Keratinocyte (primary cell): ENCODE measurements at regions not wholly inside any gene's neighbourhood (a gene's known extent, or its start where the extent isn't known, plus 50 kb on each side); places are given as distances from the start of the nearest gene placed in this dataset.
A peak's percentile ranks its signal among the peaks of the same experiment; 100 is the strongest.

Source experiments
- DNase-seq: peaks from one replicate; pipeline ENCODE4 v3.0.0-alpha.2; 2011; ENCODE audit warnings: low read depth, missing footprints, low spot score
- FAIRE-seq: peaks from 2 replicates; lab custom pipeline; 2011; peaks lifted over from hg19 to GRCh38; lab: Jason Lieb, UNC
- H2AFZ ChIP-seq: 2 replicates; pipeline ENCODE4 v1.6.0; 2012; ENCODE audit warnings: low read length, control low read depth, inconsistent platforms; ENCODE audit not compliant: control insufficient read depth
- H3K27ac ChIP-seq: 2 replicates; pipeline ENCODE4 v1.5.1; 2011; ENCODE audit warnings: low read length; ENCODE audit not compliant: control insufficient read depth, insufficient read depth
- H3K27me3 ChIP-seq: 3 replicates; pipeline ENCODE4 v1.6.0; 2011; ENCODE audit warnings: low read length; ENCODE audit not compliant: control insufficient read depth, insufficient read depth; ENCODE audit errors: extremely low read depth
- H3K36me3 ChIP-seq, 2 experiments: 2 replicates in 1 of 2; 3 replicates in 1 of 2; pipeline ENCODE4 v1.5.1; 2011; ENCODE audit warnings: low read length in 2 of 2, mild to moderate bottlenecking in 1 of 2; ENCODE audit not compliant: control insufficient read depth in 2 of 2, insufficient read depth in 2 of 2; ENCODE audit errors: extremely low read depth in 1 of 2
- H3K4me1 ChIP-seq: 3 replicates; pipeline ENCODE4 v1.5.1; 2011; ENCODE audit warnings: low read length; ENCODE audit not compliant: control insufficient read depth, insufficient read depth; ENCODE audit errors: extremely low read depth
- H3K4me2 ChIP-seq: 3 replicates; pipeline ENCODE4 v1.6.0; 2011; ENCODE audit warnings: low read depth, low read length; ENCODE audit not compliant: control insufficient read depth, insufficient read depth; ENCODE audit errors: extremely low read depth
- H3K4me3 ChIP-seq, 3 experiments: fragments of 200-600 bp in 1 of 3; sonication (generic) in 1 of 3; 2 replicates in 2 of 3; 3 replicates in 1 of 3; pipeline ENCODE4 v1.5.1; 2011 to 2016; ENCODE audit warnings: low read length in 3 of 3, mild to moderate bottlenecking in 3 of 3, control low read depth in 2 of 3, inconsistent platforms in 1 of 3, low read depth in 1 of 3, mixed read lengths in 1 of 3, mixed run types in 1 of 3, moderate library complexity in 1 of 3; ENCODE audit not compliant: control insufficient read depth in 2 of 3, insufficient read depth in 2 of 3; ENCODE audit errors: extremely low read depth in 1 of 3
- H3K79me2 ChIP-seq: 2 replicates; pipeline ENCODE4 v1.6.0; 2012; ENCODE audit warnings: low read length; ENCODE audit not compliant: control insufficient read depth, insufficient read depth
- H3K9ac ChIP-seq: 3 replicates; pipeline ENCODE4 v1.6.0; 2011; ENCODE audit warnings: low read length; ENCODE audit not compliant: control insufficient read depth, insufficient read depth; ENCODE audit errors: extremely low read depth
- H3K9me1 ChIP-seq: 3 replicates; pipeline ENCODE4 v1.6.0; 2011; ENCODE audit warnings: low read length; ENCODE audit not compliant: control insufficient read depth, insufficient read depth; ENCODE audit errors: extremely low read depth
- H3K9me3 ChIP-seq: 2 replicates; pipeline ENCODE4 v1.5.1; 2012; ENCODE audit warnings: low read depth, low read length; ENCODE audit not compliant: control insufficient read depth
- H4K20me1 ChIP-seq: 3 replicates; pipeline ENCODE4 v1.6.0; 2011; ENCODE audit warnings: low read length; ENCODE audit not compliant: control insufficient read depth, insufficient read depth; ENCODE audit errors: extremely low read depth
- EZH2 ChIP-seq: IDR thresholded peaks from one replicate; pipeline ENCODE4 v1.6.1; 2012; ENCODE audit warnings: inconsistent platforms, mild to moderate bottlenecking, low read length, moderate library complexity
- dilution Hi-C: fragments of 300-500 bp; cut with MboI; formaldehyde crosslinking; loops from one replicate; pipeline ENCODE4 v1.7.0; 2020; ENCODE audit warnings: low sequenced_read_pairs; ENCODE audit not compliant: extremely low pct_ligation_motif_present
- TF ChIP-seq, protein P1 (sequence below), 3 experiments: IDR thresholded peaks in 1 of 3; conservative IDR thresholded peaks in 1 of 3; optimal IDR thresholded peaks in 1 of 3; 2 replicates in 2 of 3; 3 replicates in 1 of 3; pipeline versions ENCODE3 to v1.5.1; 2011; ENCODE audit warnings: low read length in 3 of 3, mild to moderate bottlenecking in 3 of 3, moderate library complexity in 2 of 3, control low read depth in 1 of 3, inconsistent platforms in 1 of 3; ENCODE audit not compliant: insufficient read depth in 2 of 3; ENCODE audit errors: extremely low read depth in 1 of 3

DNA sequence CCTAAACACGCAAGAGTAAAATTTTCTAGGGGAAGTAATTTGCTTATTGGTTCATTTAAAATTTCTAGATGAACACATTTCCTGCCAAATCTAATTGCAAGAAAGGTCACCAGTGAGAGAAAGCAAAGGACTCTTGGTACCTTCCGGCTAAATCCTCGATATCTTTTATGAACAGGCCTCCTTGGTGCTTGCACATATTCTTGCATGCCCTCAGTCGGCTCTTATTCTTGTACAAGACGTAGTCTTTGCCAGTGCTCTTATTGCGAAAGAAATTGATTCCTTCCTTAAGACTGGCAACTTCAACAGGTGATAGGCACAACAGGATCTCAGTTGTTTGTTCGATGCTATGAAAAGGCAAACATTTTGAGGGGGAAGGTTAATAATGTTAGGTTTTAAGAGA, 141.7 kb upstream of the CARMIL1 start:
- Histone ChIP-seq H3K36me3 (no peaks in the 10 kb centered on the region), H3K9ac (no peak overlapping the region), H3K27ac (no peak overlapping the region), H3K4me2 (peak overlapping the region; percentile 96), H3K4me3 (peak overlapping the region in 1 of 3 experiments; percentile 66), H3K9me3 (no peaks in the 10 kb centered on the region), H3K9me1 (no peaks in the 10 kb centered on the region), H3K4me1 (peaks cover 8% of the 10 kb centered on the region), H2AFZ (peak overlapping the region; percentile 98), H3K27me3 (no peaks in the 10 kb centered on the region), H4K20me1 (no peaks in the 10 kb centered on the region), H3K79me2 (no peaks in the 10 kb centered on the region)
- FAIRE-seq (no peak), DNase-seq (no peak)
- dilution Hi-C loops: no loop called here
- TF ChIP-seq, protein P1, sequence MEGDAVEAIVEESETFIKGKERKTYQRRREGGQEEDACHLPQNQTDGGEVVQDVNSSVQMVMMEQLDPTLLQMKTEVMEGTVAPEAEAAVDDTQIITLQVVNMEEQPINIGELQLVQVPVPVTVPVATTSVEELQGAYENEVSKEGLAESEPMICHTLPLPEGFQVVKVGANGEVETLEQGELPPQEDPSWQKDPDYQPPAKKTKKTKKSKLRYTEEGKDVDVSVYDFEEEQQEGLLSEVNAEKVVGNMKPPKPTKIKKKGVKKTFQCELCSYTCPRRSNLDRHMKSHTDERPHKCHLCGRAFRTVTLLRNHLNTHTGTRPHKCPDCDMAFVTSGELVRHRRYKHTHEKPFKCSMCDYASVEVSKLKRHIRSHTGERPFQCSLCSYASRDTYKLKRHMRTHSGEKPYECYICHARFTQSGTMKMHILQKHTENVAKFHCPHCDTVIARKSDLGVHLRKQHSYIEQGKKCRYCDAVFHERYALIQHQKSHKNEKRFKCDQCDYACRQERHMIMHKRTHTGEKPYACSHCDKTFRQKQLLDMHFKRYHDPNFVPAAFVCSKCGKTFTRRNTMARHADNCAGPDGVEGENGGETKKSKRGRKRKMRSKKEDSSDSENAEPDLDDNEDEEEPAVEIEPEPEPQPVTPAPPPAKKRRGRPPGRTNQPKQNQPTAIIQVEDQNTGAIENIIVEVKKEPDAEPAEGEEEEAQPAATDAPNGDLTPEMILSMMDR (optimal IDR thresholded peaks at IDR 0.05 in 1 of 3, IDR thresholded peaks at IDR 0.05 in 1 of 3, conservative IDR thresholded peaks at IDR 0.05 in 1 of 3; ENCODE audit: extremely low read depth in 1 of 3, insufficient read depth in 2 of 3, low read length in 3 of 3): no peak
- TF ChIP-seq EZH2: no peak

DNA sequence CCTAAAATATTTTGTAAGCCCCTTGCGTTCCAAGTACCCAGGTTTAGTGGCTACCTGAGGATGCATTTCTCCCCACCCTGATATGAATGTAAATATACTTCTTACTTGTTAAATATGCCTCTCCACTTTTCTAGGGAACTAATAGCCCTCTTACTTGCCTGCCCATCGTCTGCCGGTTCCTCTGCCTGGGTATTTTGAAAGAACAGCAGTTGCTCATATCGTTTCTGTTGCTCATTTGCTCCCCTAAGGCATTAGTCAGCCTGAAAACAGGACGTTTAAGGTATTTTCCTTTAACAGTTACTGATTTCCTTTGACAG, 141.3 kb upstream of the CARMIL1 start:
- H3K4me3 ChIP-seq: peak overlapping the region; percentile 21 to 66 (median 61)
- no peak for FAIRE-seq
- H3K4me2 ChIP-seq: peak overlapping the region; percentile 96
- H3K9me3 ChIP-seq: no peaks in the 10 kb centered on the region
- peak overlapping the region; percentile 29 for H3K27ac ChIP-seq
- H3K9me1 ChIP-seq: no peaks in the 10 kb centered on the region
- no peaks in the 10 kb centered on the region for H3K36me3 ChIP-seq
- H3K4me1 ChIP-seq: peaks cover 8% of the 10 kb centered on the region
- no peaks in the 10 kb centered on the region for H3K79me2 ChIP-seq
- H2AFZ ChIP-seq: peak overlapping the region; percentile 98
- H3K27me3 ChIP-seq: no peaks in the 10 kb centered on the region
- TF ChIP-seq, protein P1 (optimal IDR thresholded peaks at IDR 0.05 in 1 of 3, IDR thresholded peaks at IDR 0.05 in 1 of 3, conservative IDR thresholded peaks at IDR 0.05 in 1 of 3; ENCODE audit: extremely low read depth in 1 of 3, insufficient read depth in 2 of 3, low read length in 3 of 3): no peak
- TF ChIP-seq EZH2: no peak
- dilution Hi-C loops: no loop called here
- H3K9ac ChIP-seq: peak overlapping the region; percentile 23
- DNase-seq: no peak
- no peaks in the 10 kb centered on the region for H4K20me1 ChIP-seq
